Stimulated activated naive CD8-positive, alpha-beta T cell treated with anti-CD3 and anti-CD28 coated beads, Interleukin-15, amount 100 ng/mL, for 72 hours (primary cell): ENCODE measurements at regions not wholly inside any gene's neighbourhood (a gene's known extent, or its start where the extent isn't known, plus 50 kb on each side); places are given as distances from the start of the nearest gene placed in this dataset.

Experiments used
- ATAC-seq: fragments of 150-1000 bp; cut with Tn5 transposase; 2 replicates; pipeline ENCODE4 v1.10.0; 2021; ENCODE audit warnings: mild to moderate bottlenecking, moderate library complexity
- DNase-seq, 2 donors: peaks; one replicate each; pipeline ENCODE4 v3.0.0; 2021 to 2022
- H3K27ac Mint-ChIP-seq, 2 donors: one replicate each; pipeline ENCODE4 v1.8.0; 2022; ENCODE audit warnings: mild to moderate bottlenecking in 2 of 2, mixed read lengths in 2 of 2, moderate library complexity in 2 of 2
- H3K27me3 Mint-ChIP-seq: one replicate; pipeline ENCODE4 v1.8.0; 2022; ENCODE audit warnings: mixed read lengths
- H3K4me1 Mint-ChIP-seq: one replicate; pipeline ENCODE4 v1.8.0; 2022; ENCODE audit warnings: mild to moderate bottlenecking, mixed read lengths
- H3K4me3 Mint-ChIP-seq, 2 donors: one replicate each; pipeline ENCODE4 v1.8.0; 2022; ENCODE audit warnings: mild to moderate bottlenecking in 2 of 2, mixed read lengths in 2 of 2, moderate library complexity in 1 of 2
- H3K9me3 Mint-ChIP-seq, 2 donors: one replicate each; pipeline ENCODE4 v1.8.0; 2022; ENCODE audit warnings: mixed read lengths in 2 of 2

GRCh38 chr19:30884146-30884812, 465.0 kb downstream of the TSHZ3 start:
- peaks cover 0 to 4% of the 10 kb centered on the region in 2 donors for H3K9me3 Mint-ChIP-seq

GRCh38 chr19:30883071-30883470, 466.2 kb downstream of the TSHZ3 start:
- Mint-ChIP-seq H3K9me3 (peaks cover 0 to 11% of the 10 kb centered on the region in 2 donors), H3K27me3 (peaks cover 7% of the 10 kb centered on the region), H3K4me1 (peaks cover 5% of the 10 kb centered on the region), H3K27ac (no peak overlapping the region), H3K4me3 (no peak overlapping the region)
- no peak for ATAC-seq
- no peak for DNase-seq

More at GRCh38 chr19:30884146-30884812, 465.0 kb downstream of the TSHZ3 start:
- ATAC-seq (no peak), DNase-seq (no peak)
- Mint-ChIP-seq H3K4me1 (no peaks in the 10 kb centered on the region), H3K4me3 (no peak overlapping the region), H3K27ac (no peak overlapping the region), H3K27me3 (peaks cover 9% of the 10 kb centered on the region)

DNA sequence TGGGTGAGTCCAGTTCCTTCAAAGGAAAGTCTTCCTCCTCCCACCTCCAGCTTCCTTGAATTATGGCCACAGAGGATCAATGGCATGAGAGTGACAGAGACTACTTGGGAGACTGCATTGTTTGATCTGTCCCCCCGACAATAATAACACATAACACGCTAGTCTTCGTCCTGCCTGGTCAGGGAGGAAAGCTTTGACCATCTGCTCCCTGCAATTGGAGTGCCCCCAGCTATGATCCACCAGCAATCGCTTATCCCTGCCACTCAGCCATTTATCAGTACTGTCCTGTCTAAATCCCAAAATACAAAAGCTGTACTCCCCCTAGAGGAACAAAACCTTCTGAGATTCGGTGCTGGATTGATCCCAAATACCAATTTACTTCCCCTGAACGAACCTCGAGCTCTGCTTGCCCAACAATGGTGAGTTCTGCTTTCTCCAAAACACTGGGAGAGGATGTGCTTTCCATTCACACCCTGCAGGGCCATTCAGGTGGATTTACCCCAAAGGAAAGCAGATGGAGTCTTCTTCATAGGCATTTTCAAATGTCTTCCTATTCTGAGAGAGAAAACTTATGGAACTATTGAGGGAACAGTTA, 466.7 kb downstream of the TSHZ3 start:
- H3K27ac Mint-ChIP-seq = no peak overlapping the region
- H3K4me1 Mint-ChIP-seq = peaks cover 5% of the 10 kb centered on the region
- H3K9me3 Mint-ChIP-seq = peaks cover 0 to 11% of the 10 kb centered on the region in 2 donors
- DNase-seq (no peak), ATAC-seq (no peak)
- peaks cover 7% of the 10 kb centered on the region for H3K27me3 Mint-ChIP-seq
- no peak overlapping the region for H3K4me3 Mint-ChIP-seq

DNA sequence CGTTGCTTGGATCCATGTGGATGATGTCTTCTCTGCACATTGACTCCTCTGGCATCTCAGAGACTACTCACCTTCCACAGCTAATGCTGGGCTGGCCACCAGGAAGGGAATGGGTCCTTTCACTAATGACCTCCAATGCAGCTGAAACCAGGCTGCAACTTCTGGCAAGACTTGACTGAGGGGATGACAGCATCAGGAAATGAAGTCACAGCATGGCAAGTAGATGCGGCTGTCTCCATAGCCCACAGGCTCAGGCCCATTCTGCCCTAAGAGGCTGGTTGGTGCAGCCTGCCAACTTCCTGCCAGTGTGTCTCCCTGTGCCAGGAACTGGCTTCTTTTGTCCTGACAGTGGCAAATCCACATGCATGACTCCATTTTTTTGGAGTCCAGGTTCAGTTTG, 467.3 kb downstream of the TSHZ3 start:
- Mint-ChIP-seq H3K4me3 (no peak overlapping the region), H3K4me1 (peaks cover 5% of the 10 kb centered on the region), H3K27ac (no peak overlapping the region), H3K9me3 (peaks cover 0 to 11% of the 10 kb centered on the region in 2 donors), H3K27me3 (peaks cover 7% of the 10 kb centered on the region)
- DNase-seq = no peak
- no peak for ATAC-seq

DNA sequence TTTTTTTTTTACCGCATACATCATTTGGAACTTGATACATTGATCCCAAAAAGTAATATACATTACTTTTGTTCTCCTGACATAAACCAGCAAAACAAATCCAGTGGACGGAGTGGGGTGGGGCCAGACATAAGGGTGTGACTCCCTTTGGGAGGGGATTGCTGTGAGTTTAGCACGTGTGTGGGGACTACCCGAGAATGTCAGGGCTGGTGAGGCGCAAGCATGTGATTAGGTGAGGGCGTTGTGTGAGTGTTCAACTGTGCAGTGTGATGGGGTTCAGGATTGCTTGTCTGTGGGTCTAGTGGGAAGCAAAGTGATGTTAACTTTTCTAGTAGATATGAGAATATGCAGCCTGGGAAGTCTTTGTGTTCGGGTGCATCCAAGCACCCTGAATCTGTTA, 468.0 kb downstream of the TSHZ3 start:
- H3K27ac Mint-ChIP-seq = no peak overlapping the region
- peaks cover 0 to 11% of the 10 kb centered on the region in 2 donors for H3K9me3 Mint-ChIP-seq
- DNase-seq = no peak
- no peak for ATAC-seq
- no peak overlapping the region for H3K4me3 Mint-ChIP-seq
- H3K27me3 Mint-ChIP-seq = peaks cover 7% of the 10 kb centered on the region
- H3K4me1 Mint-ChIP-seq = peaks cover 5% of the 10 kb centered on the region

- H3K27me3 Mint-ChIP-seq = peaks cover 7% of the 10 kb centered on the region
- ATAC-seq = no peak
- no peak for DNase-seq
- no peak overlapping the region for H3K4me3 Mint-ChIP-seq
- peaks cover 5% of the 10 kb centered on the region for H3K4me1 Mint-ChIP-seq
- no peak overlapping the region for H3K27ac Mint-ChIP-seq
- H3K9me3 Mint-ChIP-seq = peaks cover 0 to 11% of the 10 kb centered on the region in 2 donors
Measured at GRCh38 chr19:30880551-30880950, 468.7 kb downstream of the TSHZ3 start.

- DNase-seq (no peak), ATAC-seq (no peak)
- Mint-ChIP-seq H3K4me3 (no peak overlapping the region), H3K4me1 (peaks cover 5% of the 10 kb centered on the region), H3K27me3 (peaks cover 7% of the 10 kb centered on the region), H3K27ac (no peak overlapping the region), H3K9me3 (peaks cover 0 to 11% of the 10 kb centered on the region in 2 donors)
Measured at GRCh38 chr19:30880151-30880550, 469.1 kb downstream of the TSHZ3 start.

DNA sequence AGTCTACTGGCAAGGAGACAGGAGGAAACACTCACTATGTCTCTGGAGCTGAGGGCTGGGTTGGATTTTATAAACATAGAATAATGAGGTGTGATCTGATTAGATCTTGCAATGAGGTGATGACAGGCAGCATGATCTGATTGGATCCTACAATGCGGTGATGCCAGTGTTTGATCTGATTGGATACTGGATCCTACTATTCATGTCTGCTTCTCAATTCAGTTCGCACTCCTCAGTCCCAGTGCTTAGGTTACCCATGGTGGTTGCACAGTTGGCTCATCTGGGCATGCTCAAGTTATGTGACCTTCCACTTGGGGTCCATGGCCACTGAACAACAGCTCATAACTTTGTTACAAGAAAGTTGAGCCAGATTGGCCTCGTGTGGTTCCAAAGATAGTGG, 469.5 kb downstream of the TSHZ3 start:
- Mint-ChIP-seq H3K27ac (no peak overlapping the region), H3K4me3 (no peak overlapping the region), H3K9me3 (peaks cover 0 to 11% of the 10 kb centered on the region in 2 donors), H3K27me3 (peaks cover 7% of the 10 kb centered on the region), H3K4me1 (peaks cover 5% of the 10 kb centered on the region)
- ATAC-seq (no peak), DNase-seq (no peak)

- Mint-ChIP-seq H3K27me3 (peaks cover 2% of the 10 kb centered on the region), H3K4me1 (peaks cover 5% of the 10 kb centered on the region), H3K9me3 (peaks cover 0 to 11% of the 10 kb centered on the region in 2 donors), H3K27ac (peak overlapping the region; percentile 19 to 34), H3K4me3 (no peak overlapping the region)
- DNase-seq (no peak), ATAC-seq (no peak)
Measured at GRCh38 chr19:30879225-30879624, 470.0 kb downstream of the TSHZ3 start.

DNA sequence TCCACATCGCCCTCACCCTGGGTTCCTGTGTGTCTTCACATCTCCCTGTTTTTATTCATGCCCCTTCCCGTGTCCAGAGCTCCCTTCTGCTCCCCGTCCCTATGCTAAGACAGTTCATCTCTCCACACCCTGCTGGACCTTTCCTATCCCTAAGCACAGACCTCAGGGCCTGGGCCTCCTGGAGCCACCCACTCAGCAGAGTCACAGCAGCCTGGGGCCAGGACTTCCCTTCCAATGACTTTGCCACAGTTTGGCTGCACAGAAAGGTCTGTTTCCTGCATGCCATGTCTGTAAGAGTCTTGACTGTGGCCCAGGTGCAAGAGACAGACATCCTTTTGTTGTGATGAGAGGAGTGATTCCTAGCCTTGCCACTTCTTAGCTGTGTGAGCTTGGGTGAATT, 470.7 kb downstream of the TSHZ3 start:
- Mint-ChIP-seq H3K9me3 (peaks cover 0 to 11% of the 10 kb centered on the region in 2 donors), H3K4me1 (peaks cover 5% of the 10 kb centered on the region), H3K27ac (peak overlapping the region in 1 of 2 donors; percentile 87), H3K27me3 (no peaks in the 10 kb centered on the region), H3K4me3 (no peak overlapping the region)
- DNase-seq = no peak
- no peak for ATAC-seq

DNA sequence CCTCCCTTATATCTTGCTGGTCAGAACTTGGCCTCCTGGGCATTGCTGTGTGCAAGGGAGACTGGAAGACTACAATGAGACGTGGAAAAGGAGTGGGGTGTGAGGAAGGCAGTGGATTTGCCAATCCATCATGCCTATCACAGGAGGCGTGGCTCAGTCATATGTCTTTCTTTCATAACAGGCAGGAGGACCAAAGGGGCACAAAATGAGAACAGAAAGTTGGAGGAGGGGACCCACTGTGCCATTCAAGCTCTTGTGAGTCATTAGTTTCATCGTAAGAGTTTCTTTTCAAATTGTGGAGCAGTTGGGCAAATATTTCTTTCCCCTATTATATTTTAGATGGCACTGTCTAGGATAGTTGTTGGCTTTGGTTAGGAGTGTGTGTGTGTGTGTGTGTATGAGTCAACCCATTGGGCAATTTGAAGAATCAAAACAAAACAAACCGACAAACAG, 471.5 kb downstream of the TSHZ3 start:
- peaks cover 0 to 11% of the 10 kb centered on the region in 2 donors for H3K9me3 Mint-ChIP-seq
- no peaks in the 10 kb centered on the region for H3K27me3 Mint-ChIP-seq
- no peak for DNase-seq
- H3K4me3 Mint-ChIP-seq = no peak overlapping the region
- no peak for ATAC-seq
- H3K4me1 Mint-ChIP-seq = peaks cover 5% of the 10 kb centered on the region
- no peak overlapping the region for H3K27ac Mint-ChIP-seq

DNA sequence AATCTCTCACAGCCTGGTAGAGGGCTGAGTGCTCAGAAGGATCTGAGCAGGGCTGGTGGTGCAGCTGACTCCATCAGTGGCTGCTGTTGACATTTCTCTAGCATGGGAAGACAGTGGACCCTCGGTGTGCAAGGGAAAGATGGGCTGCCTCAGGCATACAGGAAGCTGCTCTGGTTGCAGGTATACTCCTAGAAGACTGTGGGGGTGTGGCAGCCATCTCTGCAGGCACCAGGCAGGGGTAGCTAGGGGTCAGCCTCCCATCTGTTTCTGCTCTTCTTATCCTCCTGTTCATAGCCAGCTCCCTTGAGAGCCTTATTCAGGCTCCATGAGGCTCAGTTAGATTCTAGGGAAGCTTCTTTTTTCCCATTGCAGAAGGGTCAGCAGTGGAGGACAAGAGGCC, 475.5 kb downstream of the TSHZ3 start:
- peaks cover 0 to 5% of the 10 kb centered on the region in 2 donors for H3K9me3 Mint-ChIP-seq
- H3K4me3 Mint-ChIP-seq = no peak overlapping the region
- no peak for ATAC-seq
- no peak overlapping the region for H3K27ac Mint-ChIP-seq
- no peak for DNase-seq
- peaks cover 17% of the 10 kb centered on the region for H3K27me3 Mint-ChIP-seq
- H3K4me1 Mint-ChIP-seq = peaks cover 5% of the 10 kb centered on the region

DNA sequence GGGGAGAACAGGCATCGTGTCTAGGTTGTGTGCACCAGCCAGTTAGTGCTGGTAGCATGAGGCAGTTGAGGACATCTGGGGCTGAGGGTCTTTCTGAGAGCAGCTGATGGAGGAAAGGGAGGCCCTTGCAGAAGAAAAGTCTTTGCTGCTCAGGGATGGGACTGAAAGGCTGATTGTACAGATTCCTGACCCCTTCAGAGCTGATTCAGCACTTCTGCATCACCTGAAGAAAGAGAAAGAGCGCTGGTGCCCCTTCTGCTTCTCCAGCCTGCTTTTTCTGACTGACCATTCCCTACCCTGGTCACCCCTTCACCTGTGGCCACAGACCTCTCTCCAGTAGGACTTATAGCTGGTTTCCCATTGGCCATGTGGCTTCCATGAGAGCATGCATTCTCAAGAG, 476.2 kb downstream of the TSHZ3 start:
- Mint-ChIP-seq H3K9me3 (no peaks in the 10 kb centered on the region), H3K27ac (peak overlapping the region in 1 of 2 donors; percentile 82), H3K4me3 (no peak overlapping the region), H3K27me3 (peaks cover 20% of the 10 kb centered on the region), H3K4me1 (no peaks in the 10 kb centered on the region)
- ATAC-seq (no peak), DNase-seq (no peak)

- no peak for ATAC-seq
- Mint-ChIP-seq H3K4me3 (no peak overlapping the region), H3K9me3 (no peaks in the 10 kb centered on the region), H3K27me3 (peaks cover 20% of the 10 kb centered on the region), H3K4me1 (no peaks in the 10 kb centered on the region), H3K27ac (no peak overlapping the region)
- DNase-seq = no peak
Measured at GRCh38 chr19:30871979-30872378, 477.3 kb downstream of the TSHZ3 start.

DNA sequence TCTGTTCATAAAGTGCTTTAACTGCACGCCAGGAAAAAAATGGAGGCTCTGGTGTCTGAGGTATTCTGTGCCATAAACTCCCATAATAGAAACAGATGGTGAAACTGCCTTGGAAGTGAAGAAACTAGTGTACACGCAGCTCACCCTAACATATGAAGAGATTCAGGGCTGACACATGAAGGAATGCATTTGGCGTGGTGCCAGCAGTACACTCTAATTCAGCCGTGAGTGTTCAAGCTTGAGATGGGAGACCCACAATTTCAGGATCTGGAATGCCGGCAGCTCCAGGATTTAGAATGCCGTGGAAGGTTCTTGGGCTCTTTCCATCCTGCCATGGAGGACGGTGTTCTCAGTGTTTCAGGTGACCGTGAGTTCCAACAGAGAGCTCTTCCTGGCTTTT, 478.4 kb downstream of the TSHZ3 start:
- ATAC-seq (no peak), DNase-seq (no peak)
- H3K27me3 Mint-ChIP-seq = peaks cover 20% of the 10 kb centered on the region
- no peaks in the 10 kb centered on the region for H3K9me3 Mint-ChIP-seq
- H3K27ac Mint-ChIP-seq = no peak overlapping the region
- H3K4me1 Mint-ChIP-seq = no peaks in the 10 kb centered on the region
- no peak overlapping the region for H3K4me3 Mint-ChIP-seq

DNA sequence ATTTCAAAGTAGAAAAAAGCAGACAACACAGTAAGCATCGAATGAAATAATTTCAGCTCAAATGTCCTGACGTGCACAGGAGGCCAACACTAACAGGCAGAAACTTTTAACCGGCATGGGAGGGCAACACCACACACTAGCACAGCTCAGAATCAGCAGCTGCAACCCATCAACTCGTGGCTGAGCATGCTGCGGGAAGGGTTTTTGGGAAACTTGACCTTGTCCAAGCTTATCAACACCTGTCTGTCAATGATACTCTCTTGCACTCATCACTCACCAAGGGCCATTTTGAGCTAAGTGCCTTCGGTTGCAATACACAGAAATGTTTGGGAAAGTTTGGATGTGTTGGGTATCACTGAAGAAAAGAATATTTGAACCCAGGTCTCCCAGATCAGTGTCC, 483.7 kb downstream of the TSHZ3 start:
- Mint-ChIP-seq H3K27me3 (peaks cover 12% of the 10 kb centered on the region), H3K9me3 (no peaks in the 10 kb centered on the region), H3K27ac (no peak overlapping the region), H3K4me1 (no peaks in the 10 kb centered on the region), H3K4me3 (no peak overlapping the region)
- DNase-seq (no peak), ATAC-seq (no peak)
